HFFc6 (cell line): ENCODE measurements at regions not wholly inside any gene's neighbourhood (a gene's known extent, or its start where the extent isn't known, plus 50 kb on each side); places are given as distances from the start of the nearest gene placed in this dataset.

Experiments used
- DNase-seq: peaks from one replicate; pipeline ENCODE4 v3.0.0-alpha.2; 2018
- H3K27ac Mint-ChIP-seq: 2 replicates; pipeline ENCODE4 v1.8.0; 2020; ENCODE audit warnings: mild to moderate bottlenecking, mixed read lengths
- H3K27me3 Mint-ChIP-seq: 2 replicates; pipeline ENCODE4 v1.8.0; 2021; ENCODE audit warnings: mild to moderate bottlenecking, moderate library complexity, mixed read lengths; ENCODE audit not compliant: insufficient read depth
- H3K36me3 Mint-ChIP-seq: 2 replicates; pipeline ENCODE4 v1.8.0; 2021; ENCODE audit warnings: low read depth, mixed read lengths
- H3K4me1 Mint-ChIP-seq: 2 replicates; pipeline ENCODE4 v1.8.0; 2020; ENCODE audit warnings: low read depth, mixed read lengths
- H3K4me3 Mint-ChIP-seq: 2 replicates; pipeline ENCODE4 v1.8.0; 2020; ENCODE audit warnings: mild to moderate bottlenecking, moderate library complexity, mixed read lengths
- H3K9me3 Mint-ChIP-seq: 2 replicates; pipeline ENCODE4 v1.8.0; 2020; ENCODE audit warnings: mild to moderate bottlenecking, mixed read lengths
- TF ChIP-seq, protein P1 (sequence below): fragments of 200-600 bp; sonication (generic); IDR thresholded peaks from 2 replicates; pipeline ENCODE4 v1.5.0; 2021; ENCODE audit warnings: antibody characterized with exemption, mild to moderate bottlenecking

DNA sequence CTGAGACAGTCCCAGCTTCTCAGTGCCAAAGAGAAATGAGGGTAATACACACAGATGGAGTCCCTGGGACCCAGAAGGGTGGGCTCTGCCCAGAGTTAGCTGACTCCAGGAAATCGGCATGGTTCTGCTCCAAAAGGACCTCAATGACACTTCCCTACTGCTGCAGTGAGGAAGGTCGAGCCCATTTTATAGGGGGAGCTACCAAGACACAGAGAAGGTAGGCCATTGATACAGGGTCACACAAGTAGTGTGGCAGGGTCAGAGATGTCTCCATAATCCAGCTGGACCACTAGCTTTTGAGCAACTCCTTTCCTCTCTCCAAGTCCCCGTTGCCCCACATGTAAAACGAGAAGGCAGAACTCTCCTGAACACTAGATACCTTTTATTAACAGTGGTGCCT is 276.9 kb downstream of the MYCN start:
- Mint-ChIP-seq H3K36me3 (no peaks in the 10 kb centered on the region; the same call in 1 of the 2 replicates), H3K27ac (no peak overlapping the region)
- TF ChIP-seq, protein P1, sequence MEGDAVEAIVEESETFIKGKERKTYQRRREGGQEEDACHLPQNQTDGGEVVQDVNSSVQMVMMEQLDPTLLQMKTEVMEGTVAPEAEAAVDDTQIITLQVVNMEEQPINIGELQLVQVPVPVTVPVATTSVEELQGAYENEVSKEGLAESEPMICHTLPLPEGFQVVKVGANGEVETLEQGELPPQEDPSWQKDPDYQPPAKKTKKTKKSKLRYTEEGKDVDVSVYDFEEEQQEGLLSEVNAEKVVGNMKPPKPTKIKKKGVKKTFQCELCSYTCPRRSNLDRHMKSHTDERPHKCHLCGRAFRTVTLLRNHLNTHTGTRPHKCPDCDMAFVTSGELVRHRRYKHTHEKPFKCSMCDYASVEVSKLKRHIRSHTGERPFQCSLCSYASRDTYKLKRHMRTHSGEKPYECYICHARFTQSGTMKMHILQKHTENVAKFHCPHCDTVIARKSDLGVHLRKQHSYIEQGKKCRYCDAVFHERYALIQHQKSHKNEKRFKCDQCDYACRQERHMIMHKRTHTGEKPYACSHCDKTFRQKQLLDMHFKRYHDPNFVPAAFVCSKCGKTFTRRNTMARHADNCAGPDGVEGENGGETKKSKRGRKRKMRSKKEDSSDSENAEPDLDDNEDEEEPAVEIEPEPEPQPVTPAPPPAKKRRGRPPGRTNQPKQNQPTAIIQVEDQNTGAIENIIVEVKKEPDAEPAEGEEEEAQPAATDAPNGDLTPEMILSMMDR, result no peak

DNA sequence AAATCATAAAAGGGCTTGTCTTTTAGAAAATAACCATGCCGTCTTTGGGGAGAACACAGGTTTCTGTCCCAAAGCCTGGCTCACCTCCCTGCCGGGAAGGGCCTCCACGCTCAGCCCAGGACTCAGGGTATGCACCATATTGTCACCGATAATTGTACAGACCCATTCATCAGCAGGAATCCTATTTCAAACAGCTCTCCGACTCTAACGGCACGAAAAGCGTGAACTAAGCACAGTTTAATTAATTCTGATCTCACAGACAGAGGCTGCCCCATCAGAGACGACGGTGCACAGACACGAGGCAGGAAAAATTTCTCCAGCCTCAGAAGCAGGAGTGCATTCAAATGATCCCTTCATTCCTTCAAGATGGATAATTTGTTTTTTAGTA is 276.2 kb downstream of the MYCN start:
- H3K4me1 Mint-ChIP-seq, result no peaks in the 10 kb centered on the region
- H3K9me3 Mint-ChIP-seq, result peaks cover 27% of the 10 kb centered on the region
- no peaks in the 10 kb centered on the region; the same call in 1 of the 2 replicates for H3K36me3 Mint-ChIP-seq
- no peak for DNase-seq
- peaks cover under 1% of the 10 kb centered on the region; the same call in 1 of the 2 replicates for H3K27me3 Mint-ChIP-seq
- TF ChIP-seq, protein P1, result no peak
- H3K27ac Mint-ChIP-seq, result no peak overlapping the region
- H3K4me3 Mint-ChIP-seq, result no peak overlapping the region

More for the DNA sequence above, 276.9 kb downstream of the MYCN start:
- Mint-ChIP-seq H3K9me3 (peaks cover 30% of the 10 kb centered on the region), H3K4me3 (no peak overlapping the region), H3K27me3 (peaks cover 2% of the 10 kb centered on the region; the same call in 1 of the 2 replicates), H3K4me1 (no peaks in the 10 kb centered on the region)
- no peak for DNase-seq

GRCh38 chr2:16215902-16216557 is 275.7 kb downstream of the MYCN start:
- no peak overlapping the region for H3K4me3 Mint-ChIP-seq
- peaks cover 24% of the 10 kb centered on the region for H3K9me3 Mint-ChIP-seq
- H3K36me3 Mint-ChIP-seq, result no peaks in the 10 kb centered on the region; the same call in 1 of the 2 replicates
- H3K4me1 Mint-ChIP-seq, result no peaks in the 10 kb centered on the region
- DNase-seq, result no peak
- no peak overlapping the region for H3K27ac Mint-ChIP-seq
- TF ChIP-seq, protein P1, result no peak
- no peaks in the 10 kb centered on the region for H3K27me3 Mint-ChIP-seq

GRCh38 chr2:16214861-16215260 is 274.5 kb downstream of the MYCN start:
- H3K4me1 Mint-ChIP-seq, result no peaks in the 10 kb centered on the region
- no peaks in the 10 kb centered on the region for H3K27me3 Mint-ChIP-seq
- no peak overlapping the region for H3K4me3 Mint-ChIP-seq
- H3K9me3 Mint-ChIP-seq, result peaks cover 33% of the 10 kb centered on the region
- no peak overlapping the region for H3K27ac Mint-ChIP-seq
- H3K36me3 Mint-ChIP-seq, result no peaks in the 10 kb centered on the region; the same call in 1 of the 2 replicates
- no peak for DNase-seq
- TF ChIP-seq, protein P1, result no peak

DNA sequence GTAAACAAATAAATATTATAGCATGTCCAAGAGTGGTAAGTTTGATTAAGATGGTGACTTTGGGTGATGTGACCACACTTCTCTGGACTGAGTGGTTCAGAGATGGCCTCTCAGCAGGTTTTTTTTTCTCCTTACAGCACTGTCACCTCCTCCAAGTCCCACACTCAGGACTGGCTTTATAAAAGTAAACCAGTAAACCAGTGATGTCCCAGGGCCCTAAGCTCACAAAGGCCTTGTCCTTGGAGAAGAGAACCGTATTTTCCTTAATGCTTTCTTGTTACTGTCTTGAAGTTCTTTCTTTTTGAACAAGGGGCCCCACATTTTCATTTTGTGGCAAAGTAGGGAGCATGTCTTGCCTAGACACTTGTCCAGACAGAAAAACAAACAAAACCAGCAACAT is 274.0 kb downstream of the MYCN start:
- Mint-ChIP-seq H3K9me3 (peaks cover 29% of the 10 kb centered on the region), H3K27me3 (no peaks in the 10 kb centered on the region), H3K4me3 (no peak overlapping the region), H3K36me3 (no peaks in the 10 kb centered on the region; the same call in 1 of the 2 replicates), H3K4me1 (no peaks in the 10 kb centered on the region), H3K27ac (no peak overlapping the region)
- TF ChIP-seq, protein P1, result no peak
- no peak for DNase-seq
